Activated CD4-positive, alpha-beta T cell treated with anti-CD3 and anti-CD28 coated beads, Interleukin-2, amount 50 U/mL, for 24 hours (primary cell): ENCODE measurements at regions not wholly inside any gene's neighbourhood (a gene's known extent, or its start where the extent isn't known, plus 50 kb on each side); places are given as distances from the start of the nearest gene placed in this dataset.

Experiments
- DNase-seq, 2 donors: peaks; one replicate each; pipeline ENCODE4 v3.0.0-alpha.2; 2020; ENCODE audit warnings: low read depth in 1 of 2, low spot score in 1 of 2

DNA sequence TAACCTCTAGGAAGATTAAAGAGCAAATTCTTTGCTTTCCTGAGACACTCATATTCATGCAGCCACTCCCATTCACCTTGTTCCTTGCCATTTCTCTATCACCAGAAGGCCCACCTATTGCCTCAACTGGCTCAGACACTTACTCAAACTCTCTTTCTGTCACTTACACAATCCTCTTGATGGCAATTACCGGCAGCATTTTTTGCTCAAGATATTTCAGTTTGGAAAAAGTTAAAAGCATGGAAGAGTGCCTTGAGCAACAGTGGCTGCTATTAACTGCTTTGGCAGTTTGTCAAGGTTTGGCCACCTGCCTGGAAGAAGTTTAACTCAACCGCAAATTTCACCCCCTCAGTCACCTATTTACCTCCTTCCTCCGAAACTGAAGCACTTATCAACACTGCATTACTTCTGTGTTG lies 1104.0 kb upstream of the PIK3C3 start:
- no peak for DNase-seq

DNA sequence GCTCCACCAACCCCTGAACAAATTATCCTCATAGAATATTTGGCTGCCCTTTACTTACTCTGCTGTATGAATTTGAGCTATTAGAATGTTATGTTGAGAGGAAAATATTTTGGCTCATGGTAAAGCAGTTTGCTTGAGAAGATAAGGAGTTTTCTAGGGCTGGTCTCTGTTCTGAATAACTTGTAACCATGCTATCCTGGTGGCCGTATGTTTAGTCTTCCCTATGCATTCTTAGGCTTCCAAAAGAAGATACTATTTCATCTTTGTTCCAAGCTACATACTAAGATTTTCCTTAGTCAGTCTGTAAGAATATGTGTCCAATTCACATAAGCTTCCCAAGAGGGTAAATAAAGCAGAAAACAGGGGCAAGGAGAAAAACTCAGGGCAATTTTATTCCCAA lies 1105.1 kb upstream of the PIK3C3 start:
- DNase-seq, result no peak

DNA sequence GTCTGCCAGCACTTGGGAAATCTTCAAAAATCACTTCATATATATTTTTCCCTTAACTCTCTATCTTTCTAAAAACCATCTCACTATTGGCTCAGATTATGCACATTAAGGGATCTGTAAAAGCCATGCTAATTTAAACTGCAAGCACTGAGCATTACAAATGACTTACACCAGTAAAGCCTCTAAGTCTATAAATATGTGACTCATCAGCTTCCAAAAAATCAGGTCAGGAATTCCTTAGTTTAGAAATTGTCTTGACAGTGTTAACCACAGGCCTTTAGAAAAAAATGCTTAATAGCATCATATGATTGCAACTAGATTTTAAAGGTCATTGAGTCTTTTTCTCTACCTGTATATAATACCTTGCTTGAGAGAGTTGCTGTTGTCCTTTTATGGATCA lies 1113.6 kb upstream of the PIK3C3 start:
- no peak for DNase-seq

DNA sequence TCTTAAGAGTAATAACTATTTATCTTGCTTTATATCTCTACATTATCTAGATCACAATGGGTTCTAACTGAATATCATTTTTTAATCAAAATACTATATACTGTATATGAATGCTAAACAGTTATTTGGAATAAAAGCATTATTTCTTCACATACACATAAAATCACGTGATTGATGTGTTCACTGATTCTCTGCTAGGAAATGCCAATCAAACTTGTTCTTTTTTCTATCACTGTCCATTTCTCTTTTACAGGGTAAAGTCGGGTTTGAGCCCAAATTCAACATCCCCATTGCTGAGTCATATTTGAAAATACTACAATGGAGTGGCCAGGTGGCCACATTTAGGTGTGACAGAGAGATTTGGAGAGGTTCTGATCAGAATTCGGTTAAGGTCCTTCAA lies 1114.0 kb upstream of the PIK3C3 start:
- no peak for DNase-seq

DNA sequence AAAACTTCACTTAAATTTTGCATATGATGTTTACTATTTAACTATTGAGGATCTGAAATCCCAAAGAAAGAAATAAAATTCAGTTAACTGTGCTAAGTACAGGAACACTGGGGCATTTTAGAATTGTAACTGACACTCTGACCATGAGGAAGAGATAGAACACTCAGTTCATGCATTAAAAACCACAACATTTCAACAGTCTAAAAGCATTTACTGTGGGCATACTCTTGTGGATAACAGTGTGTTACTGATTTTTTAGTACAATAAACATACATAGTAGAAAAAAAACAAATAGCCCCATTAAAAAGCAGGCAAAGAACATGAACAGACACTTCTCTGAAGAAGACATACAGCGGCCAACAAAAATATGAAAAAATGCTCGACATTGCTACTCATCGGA lies 1122.7 kb upstream of the PIK3C3 start:
- no peak for DNase-seq

DNA sequence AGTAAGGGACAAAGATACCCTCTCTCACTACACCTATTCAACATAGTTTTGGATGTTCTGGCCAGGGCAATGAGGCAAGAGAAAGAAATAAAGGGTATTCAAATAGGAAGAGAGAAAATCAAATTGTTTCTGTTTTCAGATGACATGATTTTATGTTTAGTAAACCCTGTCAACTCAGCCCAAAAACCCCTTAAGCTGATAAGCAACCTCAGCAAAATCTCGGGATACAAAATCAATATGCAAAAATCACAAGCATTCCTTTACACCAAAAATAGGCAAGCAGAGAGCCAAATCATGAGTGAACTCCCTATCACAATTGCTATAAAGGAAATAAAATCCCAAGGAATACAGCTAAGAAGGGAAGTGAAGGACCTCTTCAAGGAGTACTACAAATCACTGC lies 1130.7 kb upstream of the PIK3C3 start:
- no peak for DNase-seq

DNA sequence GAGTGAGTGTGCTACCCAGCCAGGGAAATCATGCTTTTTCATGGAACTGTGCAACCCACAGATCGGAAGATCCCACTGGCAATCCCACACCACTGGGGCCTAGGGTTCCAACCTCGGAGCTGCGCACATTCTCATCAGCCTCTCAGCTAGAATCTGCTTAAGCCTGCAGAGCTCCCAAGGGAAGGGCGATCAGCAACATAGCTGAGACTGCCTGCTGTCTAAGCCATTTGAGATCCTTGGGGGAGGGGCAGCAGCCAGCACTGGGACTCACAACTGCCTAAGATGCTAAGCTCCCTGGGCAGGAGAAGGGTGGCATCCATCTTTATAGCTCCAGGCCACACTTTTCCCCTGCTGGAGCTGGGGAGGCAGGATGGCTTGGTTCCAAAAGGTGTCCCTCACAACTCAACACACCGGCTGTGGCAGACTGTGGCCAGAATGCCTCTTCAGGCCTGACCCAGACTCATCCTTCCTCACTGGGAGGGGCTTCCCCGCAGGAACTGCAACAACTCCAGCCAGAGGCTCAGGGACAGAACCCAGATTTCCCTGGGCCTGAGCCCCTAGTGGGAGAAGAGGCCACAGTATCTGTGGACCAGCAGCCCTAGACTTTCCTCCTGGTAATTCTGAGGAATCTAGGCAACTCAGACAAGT lies 1133.3 kb upstream of the PIK3C3 start:
- DNase-seq, result no peak

DNA sequence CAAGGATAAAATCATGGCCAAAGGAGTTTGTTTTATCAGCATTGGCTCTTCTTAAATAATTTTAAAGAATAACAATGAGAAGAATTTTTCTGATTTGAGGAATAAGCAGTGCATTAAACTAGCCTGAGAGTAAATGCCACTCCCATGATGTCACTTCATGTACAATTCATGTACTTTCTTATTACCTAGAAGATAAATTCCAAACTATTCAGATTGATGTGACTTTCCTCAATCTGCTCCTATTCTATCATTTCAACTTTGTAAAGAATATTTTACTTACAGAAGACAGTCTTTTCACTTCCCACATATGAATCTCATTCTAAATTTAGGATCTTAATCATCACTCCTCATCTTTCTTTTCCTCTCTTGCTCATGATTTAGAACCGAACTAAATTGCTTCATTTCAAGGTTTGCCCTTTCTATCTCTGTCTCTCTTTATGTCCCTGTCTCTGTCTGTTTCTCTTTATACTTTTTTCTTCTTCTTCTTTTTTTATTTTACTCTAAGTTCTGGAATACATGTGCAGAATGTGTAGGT lies 1142.0 kb upstream of the PIK3C3 start:
- no peak for DNase-seq

DNA sequence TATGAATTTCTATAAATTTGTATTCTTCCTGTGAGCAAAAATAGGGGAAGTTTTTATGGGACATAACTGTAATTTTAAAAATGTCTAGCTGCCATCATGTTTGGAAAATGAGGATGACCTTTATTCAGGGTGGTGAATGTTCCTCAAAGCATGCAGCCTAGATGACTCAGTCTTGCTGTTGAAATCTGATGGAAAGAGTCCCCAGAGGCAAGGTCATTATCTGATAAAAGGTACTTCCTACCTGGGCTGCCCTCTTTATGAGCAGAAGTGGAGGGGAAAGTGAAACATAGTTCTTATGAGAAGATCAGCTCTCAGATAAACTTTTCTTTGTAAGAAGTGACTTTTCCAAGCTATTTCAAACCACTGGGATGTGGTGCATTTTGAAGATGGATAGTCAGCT lies 1144.7 kb upstream of the PIK3C3 start:
- no peak for DNase-seq

DNA sequence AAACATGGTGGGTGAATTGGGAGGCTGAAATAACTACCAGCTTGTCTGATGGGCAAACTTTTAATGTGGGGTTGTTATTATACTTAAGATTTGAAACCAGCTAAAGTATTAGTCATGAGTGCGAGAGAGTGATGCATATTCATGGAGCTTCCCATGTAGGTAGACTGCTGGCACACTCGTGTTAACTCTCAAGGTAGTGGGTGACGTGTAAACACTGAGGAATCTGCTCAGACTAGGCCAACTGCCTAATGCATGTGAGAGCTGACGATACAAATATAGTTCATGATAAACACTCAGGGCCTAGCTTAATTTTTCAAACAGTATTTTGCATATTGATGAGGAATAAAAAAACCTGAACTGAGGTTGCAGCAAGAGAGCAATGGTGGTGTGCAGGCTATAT lies 1165.7 kb upstream of the PIK3C3 start:
- DNase-seq, result no peak

DNA sequence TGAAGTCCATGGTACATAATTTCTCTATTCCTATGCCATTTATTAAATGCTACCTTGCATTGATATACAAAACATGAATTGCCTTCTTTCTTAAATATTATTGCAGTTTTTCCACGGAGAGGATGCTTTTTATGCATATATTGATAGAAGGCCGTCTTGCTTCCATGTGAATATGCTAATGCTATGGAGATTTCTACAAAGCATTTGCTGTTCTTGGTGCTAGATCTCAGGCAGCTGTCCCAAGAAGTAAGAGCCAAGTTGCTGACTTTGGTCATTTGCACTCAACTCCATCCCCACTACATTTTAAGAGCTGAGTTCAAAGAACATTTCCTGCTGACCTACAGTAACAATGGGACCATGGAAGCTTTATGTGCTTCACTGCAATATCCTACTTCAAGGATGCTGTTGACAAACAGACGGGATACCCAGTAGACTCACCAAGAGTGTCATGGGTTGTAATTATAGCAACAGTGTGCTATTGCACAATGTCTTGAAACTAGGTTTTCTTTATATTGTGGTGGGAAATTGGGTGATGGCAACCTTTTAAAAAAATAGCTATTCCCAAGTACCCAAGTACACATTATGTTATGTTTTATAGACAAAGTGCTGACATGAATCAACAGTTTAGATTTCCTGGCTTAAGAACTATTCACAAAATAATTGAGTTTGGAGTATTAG lies 1172.4 kb upstream of the PIK3C3 start:
- DNase-seq, result no peak

DNA sequence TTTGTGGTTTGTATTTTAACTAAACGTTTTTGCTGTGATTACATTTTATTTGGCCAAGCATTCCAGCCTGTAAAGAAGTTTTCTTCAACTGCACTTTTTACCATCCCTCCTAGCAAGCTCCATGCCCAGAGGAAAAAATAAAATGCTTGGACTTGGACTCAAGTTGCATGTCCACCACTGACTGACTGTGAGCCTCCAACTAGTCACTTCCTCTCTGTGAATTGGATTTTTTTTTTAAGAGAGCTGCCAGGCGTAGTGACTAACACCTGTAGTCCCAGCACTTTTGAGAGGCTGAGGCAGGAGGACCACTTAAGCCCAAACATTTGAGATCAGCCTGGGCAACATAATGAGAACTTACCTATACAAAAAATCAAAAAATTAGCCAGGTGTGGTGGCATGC lies 1185.2 kb upstream of the PIK3C3 start:
- no peak for DNase-seq

DNA sequence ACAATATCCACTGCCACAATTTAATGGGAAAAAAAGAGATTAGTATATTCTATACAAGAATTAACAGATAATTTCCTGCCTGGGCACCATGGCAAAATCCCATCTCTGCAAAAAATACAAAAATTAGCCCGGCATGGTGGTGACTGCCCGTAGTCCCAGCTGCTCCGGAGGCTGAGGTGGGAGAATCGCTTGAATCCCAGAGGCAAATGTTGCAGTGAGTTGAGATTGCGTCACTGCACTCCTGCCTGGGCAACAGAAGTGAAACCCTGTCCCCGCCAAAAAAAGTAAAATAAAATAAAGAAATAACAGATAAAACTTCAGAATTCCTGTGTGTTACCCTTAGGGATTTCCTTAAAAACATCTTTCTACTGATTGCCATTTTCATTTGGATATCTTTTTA lies 1194.8 kb upstream of the PIK3C3 start:
- no peak for DNase-seq

DNA sequence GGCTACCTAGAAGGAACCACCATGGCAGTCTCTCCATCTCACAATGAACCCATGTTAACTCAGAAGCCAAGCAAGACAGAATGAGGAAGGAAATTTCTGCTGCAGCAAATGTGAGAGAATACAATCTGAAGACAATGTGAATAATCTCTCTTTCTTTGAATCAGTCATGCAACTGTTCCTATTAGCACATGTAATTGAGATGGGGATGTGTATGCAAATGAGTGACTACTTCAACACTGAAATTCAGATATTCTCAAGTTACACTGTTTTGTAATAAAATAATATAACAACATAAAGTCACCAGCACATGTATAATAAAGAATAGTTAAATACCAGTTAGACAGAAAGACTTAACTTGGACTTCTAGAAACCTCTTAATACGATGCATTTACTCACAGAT lies 1200.6 kb upstream of the PIK3C3 start:
- DNase-seq, result no peak

DNA sequence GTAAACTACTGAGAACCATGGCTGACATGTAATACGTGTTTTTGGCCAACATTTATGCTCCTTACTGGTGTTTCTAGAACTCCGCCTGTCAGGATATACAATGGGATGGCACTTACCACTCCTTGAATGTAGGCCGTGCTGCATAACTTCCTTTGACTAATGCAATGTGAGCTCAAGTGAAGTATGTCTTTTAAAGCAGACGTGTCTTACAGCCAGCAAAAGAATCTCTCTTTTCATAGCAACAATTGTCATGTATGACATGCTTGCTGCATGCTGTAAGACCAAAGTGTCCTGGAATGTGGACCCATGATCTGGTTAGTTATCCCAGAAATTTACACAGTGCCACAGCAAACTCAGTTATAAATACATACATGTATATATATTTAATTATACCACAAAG lies 1202.7 kb upstream of the PIK3C3 start:
- no peak for DNase-seq

DNA sequence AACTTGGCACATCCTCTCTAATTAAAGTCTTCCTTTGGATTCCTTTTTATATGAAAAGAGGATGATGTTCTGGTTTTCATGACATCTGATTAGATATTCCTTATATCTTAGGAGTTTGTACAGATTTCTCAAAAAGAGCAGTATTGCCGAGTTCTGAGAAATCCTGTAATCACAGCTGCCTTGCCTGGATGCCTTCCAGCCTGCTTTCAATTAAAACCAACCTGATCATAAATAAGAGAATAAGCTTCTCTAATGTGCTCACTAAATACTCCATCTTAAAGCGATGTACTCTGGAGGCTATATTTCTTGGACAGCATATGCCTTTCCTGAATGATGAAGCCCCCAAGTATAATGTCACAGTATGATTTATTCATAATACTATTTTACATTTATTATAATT lies 1203.8 kb upstream of the PIK3C3 start:
- no peak for DNase-seq

DNA sequence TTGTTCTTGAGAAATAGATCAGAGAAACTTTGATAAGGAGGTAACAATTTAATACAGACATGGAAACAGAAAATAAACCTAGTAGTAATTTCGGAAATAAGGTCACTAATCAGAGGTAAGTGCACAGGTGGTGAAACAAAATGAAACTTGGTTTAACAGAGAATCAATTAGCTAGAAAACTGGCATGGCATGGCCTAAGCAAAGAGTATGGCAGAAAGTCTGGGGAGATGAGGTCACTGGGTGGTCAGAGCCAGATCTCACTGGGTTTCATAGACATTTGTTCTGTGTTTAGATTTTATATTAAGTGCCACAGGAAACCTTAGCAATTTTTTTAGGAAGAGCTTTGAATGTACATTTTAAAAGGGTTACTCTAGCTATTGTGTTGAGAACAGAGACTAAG lies 1216.0 kb upstream of the PIK3C3 start:
- DNase-seq, result no peak

DNA sequence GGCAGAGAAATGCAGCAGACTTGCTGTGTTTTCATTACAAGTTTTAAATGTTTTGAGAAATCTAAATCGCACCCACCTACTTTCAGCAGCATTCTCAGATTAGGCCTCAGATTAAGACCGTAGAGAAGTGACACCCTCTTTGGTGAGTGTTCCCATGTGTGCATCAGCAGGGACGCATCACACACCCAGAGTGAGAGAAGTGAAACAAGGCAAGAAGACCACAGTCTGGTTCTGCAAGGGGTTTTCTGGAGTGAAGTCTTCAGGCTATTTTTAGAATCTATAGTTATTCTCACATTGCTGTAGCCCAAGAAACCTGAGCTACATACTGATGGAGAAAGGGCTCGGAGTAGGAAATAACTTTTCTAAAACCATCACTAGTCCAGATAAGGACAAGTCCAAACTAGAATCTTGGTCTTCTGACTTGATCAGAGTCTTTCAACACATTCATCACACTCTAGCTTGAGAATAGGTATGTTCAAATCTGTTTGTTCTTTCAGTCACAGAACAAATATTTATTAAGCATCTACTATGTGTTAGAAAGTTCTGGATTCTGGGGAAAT lies 1216.6 kb upstream of the PIK3C3 start:
- no peak for DNase-seq

DNA sequence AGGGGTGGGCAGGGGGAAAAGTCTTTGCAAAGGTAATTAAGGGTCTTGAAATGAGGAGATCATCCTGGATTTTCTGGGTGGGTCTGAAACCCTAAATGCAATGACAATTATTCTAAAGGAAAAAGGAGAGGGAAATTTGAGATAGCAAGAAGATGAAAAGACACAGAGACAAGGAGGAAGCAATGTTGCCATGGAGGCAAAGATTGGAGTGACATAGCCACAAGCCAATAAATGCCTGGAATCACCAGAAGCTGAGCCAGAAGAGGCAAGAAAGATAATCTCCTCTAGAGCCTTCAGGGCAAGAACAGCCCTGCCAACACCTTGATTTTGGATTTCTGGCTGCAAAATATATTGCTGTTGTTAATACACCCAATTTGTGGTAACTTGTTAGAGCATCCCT lies 1246.3 kb upstream of the PIK3C3 start:
- no peak for DNase-seq

DNA sequence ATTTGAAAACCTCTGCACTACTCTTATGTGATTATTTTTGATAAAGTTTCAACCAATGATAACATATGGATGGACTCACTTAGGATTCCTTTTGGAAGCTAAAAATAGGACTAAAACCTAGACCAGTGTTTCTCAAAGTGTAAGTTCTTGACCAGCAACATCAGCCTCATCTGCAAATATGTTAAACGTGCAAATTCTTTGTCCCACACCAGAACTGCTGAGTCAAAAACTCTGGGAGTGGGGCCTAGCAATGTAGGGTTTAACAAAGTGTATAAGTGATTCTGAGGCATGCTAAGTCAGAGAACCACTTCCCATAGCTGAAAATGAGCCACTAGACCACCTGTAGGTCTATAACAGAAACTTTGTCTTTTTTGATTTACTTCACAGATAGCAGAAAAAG lies 1247.2 kb upstream of the PIK3C3 start:
- DNase-seq, result no peak

DNA sequence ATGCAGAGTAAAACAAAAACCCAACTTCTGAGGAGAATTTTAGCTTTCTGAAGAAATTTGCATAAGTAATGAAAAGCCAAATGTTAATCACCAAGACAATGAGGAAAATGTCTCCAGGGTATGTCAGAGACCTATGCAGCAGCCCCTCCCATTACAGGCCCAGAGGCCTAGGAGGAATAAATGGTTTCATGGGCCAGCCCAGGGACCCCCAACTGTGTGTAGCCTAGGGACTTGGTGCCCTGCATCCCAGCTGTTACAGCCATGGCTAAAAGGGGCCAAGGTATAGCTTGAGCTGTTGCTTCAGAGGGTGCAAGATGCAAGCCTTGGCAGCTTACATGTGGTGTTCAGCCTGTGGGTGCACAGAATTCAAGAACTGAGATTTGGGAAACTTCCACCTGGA lies 1256.9 kb upstream of the PIK3C3 start:
- DNase-seq, result no peak

DNA sequence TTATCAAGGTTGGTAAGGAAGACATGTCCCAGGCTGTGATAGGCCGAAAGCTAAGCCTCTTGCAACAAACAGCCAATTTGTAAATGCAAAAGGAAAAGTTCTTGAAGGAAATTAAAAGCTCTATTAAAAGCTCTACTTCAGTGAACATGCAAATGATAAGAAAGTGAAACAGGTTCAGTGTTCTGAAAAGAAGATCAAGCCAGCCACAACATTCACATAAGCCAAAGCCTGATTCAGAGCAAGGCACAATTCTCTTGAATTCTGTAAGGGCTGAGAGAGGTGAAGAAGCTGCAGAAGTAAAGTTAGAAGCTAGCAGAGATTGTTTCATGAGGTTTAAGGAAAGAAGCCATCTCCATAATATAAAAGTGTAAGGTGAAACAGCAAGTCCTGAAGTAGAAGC lies 1259.5 kb upstream of the PIK3C3 start:
- DNase-seq, result no peak

DNA sequence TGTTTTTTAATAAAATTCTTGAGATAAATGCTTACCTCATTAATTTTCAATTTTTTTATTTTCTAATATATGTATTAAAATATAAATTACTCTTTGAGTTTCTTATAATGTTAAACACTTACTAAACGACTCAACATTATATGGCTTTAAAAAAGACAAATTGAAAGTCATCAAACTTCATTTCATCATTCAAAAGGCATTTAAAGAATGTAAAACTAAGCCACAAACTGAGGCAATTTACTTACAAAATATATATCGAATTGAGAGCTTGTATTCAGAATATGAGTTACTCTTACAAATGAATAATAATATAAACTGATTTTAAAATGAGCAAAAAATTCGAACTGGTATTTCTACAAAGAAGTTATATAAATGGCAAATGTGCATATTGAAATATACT lies 1262.2 kb upstream of the PIK3C3 start:
- DNase-seq, result no peak
